GM21390 (cell line): ENCODE measurements at regions not wholly inside any gene's neighbourhood (a gene's known extent, or its start where the extent isn't known, plus 50 kb on each side); places are given as distances from the start of the nearest gene placed in this dataset.
A peak's percentile ranks its signal among the peaks of the same experiment; 100 is the strongest.

Experiments
- ATAC-seq: cut with Tn5 transposase; IDR thresholded peaks from one replicate; pipeline ENCODE4 v1.9.1; 2021; ENCODE audit not compliant: unreplicated experiment

GRCh38 chr6:159487636-159488035 is 205.4 kb downstream of the SOD2 start:
- no peak for ATAC-seq

GRCh38 chr6:159483259-159483658 is 209.8 kb downstream of the SOD2 start:
- ATAC-seq: no peak

GRCh38 chr6:159481897-159482296 is 211.1 kb downstream of the SOD2 start:
- ATAC-seq: no peak

- no peak for ATAC-seq
These were observed 212.6 kb downstream of the SOD2 start for GRCh38 chr6:159480471-159480870.

GRCh38 chr6:159479146-159479545 is 213.9 kb downstream of the SOD2 start:
- ATAC-seq: no peak

- no peak for ATAC-seq
These were observed 219.4 kb downstream of the SOD2 start for GRCh38 chr6:159473475-159474263.

GRCh38 chr6:159470397-159470796 is 222.6 kb downstream of the SOD2 start:
- ATAC-seq: no peak

GRCh38 chr6:159469443-159469842 is 223.6 kb downstream of the SOD2 start:
- ATAC-seq: no peak

- ATAC-seq: no peak
These were observed 224.0 kb downstream of the SOD2 start for GRCh38 chr6:159468994-159469393.

- ATAC-seq: peak; percentile 63
These were observed 225.5 kb downstream of the SOD2 start for GRCh38 chr6:159467473-159468041.

GRCh38 chr6:159466926-159467325 is 226.1 kb downstream of the SOD2 start:
- ATAC-seq: no peak

- no peak for ATAC-seq
These were observed 228.2 kb downstream of the SOD2 start for GRCh38 chr6:159464816-159465215.

GRCh38 chr6:159463119-159463829 is 229.8 kb downstream of the SOD2 start:
- no peak for ATAC-seq

GRCh38 chr6:159462431-159462830 is 230.6 kb downstream of the SOD2 start:
- ATAC-seq: no peak

- peak; percentile 91 for ATAC-seq
These were observed 231.0 kb downstream of the SOD2 start for GRCh38 chr6:159461998-159462397.

- ATAC-seq: no peak
These were observed 231.8 kb downstream of the SOD2 start for GRCh38 chr6:159461266-159461665.

- ATAC-seq: no peak
These were observed 232.6 kb downstream of the SOD2 start for GRCh38 chr6:159460476-159460875.

- no peak for ATAC-seq
These were observed 236.7 kb downstream of the SOD2 start for GRCh38 chr6:159456349-159456748.

- ATAC-seq: no peak
These were observed 237.3 kb downstream of the SOD2 start for GRCh38 chr6:159455700-159456274.

- no peak for ATAC-seq
These were observed 242.1 kb downstream of the SOD2 start for GRCh38 chr6:159450815-159451465.

- ATAC-seq: no peak
These were observed 246.7 kb downstream of the SOD2 start for GRCh38 chr6:159446340-159446739.
